GM19025 (cell line): ENCODE measurements at regions not wholly inside any gene's neighbourhood (a gene's known extent, or its start where the extent isn't known, plus 50 kb on each side); places are given as distances from the start of the nearest gene placed in this dataset.

ENCODE experiments used
- ATAC-seq: cut with Tn5 transposase; IDR thresholded peaks from one replicate; pipeline ENCODE4 v1.9.1; 2021; ENCODE audit warnings: mild to moderate bottlenecking, low read depth, moderate library complexity; ENCODE audit not compliant: unreplicated experiment

DNA sequence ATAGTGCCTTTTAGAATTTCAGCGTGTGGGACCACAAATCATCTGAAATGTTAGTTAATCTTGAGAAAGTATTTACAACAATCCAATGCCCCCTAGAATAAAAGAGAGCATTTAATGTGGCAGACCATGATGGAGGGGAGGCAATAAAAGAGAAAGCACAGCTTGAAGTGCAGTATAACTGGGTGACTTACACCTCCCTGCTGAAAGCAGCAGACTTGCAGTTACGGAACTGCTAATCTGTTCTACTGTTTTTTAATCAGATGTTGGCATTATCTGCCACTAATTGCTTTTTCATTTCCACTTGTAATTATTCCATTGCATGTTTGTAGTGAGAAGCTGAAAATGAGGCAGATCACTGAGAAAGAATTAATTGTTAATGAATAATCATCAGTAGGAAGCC lies 130.5 kb upstream of the ITGA4 start:
- no peak for ATAC-seq

DNA sequence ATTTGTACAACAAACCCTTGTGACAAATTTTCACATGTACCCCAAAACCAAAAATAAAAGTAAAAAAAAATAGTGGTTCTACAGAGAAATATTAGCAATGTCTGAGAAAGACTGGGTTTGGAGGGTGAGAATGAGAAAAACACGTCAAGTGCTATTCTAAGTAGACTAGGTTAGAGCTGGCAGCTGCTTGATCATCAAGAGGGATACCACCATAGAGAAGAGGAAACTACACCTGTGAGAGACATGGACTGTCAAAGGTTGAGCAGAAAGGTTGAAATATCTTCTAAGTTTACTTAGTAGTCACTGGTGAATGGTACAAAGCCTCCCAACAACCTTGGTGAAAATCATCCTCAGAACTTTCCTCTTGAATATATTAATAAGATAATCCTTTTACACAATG lies 126.9 kb upstream of the ITGA4 start:
- ATAC-seq, result no peak

DNA sequence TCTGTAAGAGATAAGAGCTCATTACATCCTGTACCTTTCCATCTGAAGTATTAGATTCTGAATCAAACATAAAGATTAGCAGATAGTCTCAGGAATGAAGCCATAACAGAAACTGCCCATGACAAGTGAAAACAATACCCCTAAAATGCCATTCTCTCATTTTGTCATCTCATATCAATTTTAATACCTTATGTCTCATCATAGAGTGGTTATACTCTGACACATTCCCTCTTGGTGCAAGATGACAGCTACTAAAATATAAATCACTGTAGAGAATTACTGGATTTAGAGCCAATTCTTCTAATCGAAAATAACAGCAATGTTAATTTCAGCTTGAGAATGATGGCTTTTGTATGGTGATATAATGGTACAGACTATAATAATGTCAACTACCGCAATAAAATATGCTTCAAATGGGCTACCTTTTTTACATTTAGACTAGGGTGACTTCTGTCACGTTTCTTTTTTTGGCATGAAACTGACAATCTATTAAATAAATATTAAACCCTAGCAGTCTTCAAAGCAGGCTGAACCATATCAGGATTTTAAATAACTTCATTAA lies 125.1 kb upstream of the ITGA4 start:
- ATAC-seq, result no peak

DNA sequence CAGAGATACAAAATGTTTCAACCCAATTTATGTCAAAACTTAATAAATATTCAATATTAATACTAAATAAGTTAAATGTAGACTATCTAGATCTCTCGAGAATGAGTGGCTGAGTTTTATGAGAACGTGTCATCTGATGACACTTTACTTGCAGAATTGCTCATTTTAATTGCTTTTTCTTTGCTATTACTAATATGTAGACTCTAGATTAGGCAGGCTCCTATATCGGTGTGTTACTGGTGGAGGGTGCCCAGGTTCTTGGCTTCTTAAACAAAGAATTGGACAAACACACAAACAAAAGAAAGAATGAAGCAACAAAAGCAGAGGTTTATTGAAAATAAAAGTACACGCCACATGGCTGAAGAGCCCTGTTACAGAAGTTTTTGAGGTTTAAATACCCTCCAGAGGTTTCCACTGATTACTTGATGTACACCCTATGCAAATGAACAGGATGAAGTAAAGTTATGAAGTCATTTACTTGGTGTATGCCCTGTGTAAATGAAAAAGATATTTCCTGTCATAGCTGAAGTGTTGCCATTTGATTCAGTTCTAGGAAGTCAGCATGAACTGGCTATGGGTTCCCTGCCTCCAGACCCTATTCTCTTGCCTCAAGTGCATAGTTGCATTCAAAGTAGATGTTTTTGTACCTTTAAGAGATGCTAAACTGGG lies 122.9 kb upstream of the ITGA4 start:
- ATAC-seq, result no peak

DNA sequence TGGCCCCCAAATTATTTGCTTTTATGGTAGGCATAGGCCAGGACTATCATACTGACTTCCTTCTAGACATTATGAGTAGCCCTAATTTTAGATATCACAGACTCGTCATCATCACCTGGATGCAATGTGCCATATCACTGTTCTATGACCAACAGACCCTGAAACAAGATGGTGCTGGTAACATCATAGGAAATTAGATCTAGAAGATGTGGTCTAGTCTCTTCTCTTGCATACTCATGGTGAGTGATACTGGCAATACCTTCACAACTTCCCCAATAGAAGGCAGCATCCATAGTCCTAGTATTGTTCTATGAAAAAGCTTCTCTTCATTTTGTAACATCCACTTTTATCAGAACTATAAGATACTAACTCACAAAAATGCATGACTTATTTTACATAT lies 116.3 kb upstream of the ITGA4 start:
- ATAC-seq, result no peak

DNA sequence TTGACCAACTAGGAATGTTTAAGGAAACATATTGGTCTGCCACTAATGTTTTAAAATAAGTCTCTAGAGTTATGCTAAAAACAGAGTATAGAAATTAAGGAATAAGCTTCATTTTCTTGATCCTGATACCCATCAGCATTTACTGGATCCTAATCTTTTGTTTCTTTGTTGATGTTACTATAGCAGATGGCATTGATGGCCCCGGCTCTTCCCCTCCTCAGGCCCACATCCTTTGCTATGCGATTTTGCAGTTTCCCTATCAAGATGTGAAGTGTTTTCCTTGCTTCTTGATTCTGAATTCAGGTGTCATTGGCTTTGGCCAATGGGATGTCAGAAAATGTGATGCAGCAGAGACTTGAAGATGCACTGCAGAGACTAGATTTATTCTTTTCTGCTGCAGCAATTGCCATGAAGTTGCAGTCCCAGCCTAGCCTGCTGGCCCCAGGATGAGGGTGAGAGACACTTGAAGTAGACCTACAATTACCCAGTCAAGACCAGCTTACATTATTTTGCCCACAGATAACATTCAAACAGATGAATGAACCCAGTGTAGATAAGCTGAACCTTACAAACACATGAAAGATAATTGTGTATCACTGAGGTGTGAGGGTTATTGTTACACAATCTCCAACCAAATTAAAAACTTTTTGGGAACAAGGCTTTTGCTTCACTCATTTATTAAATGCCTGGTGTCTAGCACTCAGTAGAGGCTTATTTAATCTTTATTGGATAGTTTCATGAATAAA lies 115.2 kb upstream of the ITGA4 start:
- no peak for ATAC-seq

DNA sequence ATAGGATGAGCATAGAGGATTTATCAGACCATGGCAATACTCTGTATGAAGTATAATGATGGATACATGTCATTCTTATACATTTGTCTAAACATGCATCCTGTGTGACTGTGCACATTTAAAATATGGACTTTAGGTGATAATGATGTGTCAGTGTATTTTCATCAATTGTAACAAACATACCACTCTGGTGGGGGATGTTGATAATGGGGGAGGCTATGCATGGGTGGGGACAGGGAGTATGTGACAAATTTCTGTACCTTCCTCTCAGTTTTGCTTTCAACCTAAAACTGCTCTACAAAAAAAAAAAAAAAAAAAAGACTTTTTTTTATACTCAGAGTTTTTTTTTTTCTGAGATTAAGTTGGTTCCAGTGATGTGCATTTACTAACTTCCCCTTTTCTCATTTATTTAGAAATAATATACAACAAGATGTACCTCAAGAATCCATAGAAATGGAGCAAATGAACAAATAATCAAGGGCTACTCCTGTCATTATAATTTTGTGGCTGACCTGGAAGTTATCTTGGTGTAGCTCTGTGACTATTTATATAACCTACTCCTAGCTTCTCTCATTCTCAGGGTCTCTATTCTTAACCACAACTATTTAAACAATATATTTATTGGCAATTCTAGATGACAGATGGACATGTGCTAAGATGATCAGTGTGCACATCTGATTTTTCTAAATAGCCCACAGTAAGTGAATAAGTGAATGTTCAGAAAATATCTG lies 108.9 kb upstream of the ITGA4 start:
- ATAC-seq, result no peak

DNA sequence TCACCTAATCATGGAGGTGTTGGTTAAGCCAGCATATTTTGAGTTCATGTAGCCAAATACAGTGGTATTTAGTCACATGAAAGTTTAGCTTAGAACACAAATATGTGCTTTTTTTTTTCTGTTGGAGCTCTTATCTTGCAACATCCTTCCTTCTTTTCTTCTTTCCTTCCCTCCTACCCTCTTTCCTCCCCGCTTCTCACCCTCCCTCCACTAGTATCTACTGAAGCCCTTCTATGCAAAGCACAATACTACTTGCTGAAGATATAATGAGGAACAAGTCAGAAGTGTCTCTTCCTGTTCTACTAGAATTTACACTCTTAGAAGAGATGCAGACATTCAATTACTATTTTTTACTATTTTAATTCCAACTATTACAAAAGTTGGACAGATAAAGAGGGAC lies 105.0 kb upstream of the ITGA4 start:
- no peak for ATAC-seq

DNA sequence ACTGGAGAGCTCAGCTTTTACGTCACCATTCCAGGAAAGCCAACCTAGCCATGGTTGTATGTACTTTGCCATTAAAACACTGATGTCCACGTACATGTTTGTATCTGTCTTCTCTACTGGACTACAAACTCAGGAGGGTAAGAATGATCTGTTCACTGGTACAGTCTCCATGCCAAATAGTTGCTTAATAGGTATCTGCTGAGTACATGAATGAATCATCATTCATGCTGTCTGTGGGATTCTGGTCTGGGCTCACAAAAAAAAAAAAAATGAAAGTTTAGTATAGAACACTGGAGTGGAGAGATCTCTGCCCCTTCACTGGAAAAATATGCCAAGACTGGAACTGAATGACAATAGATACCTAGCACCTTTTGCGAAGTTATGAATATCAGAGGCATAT lies 102.6 kb upstream of the ITGA4 start:
- no peak for ATAC-seq

DNA sequence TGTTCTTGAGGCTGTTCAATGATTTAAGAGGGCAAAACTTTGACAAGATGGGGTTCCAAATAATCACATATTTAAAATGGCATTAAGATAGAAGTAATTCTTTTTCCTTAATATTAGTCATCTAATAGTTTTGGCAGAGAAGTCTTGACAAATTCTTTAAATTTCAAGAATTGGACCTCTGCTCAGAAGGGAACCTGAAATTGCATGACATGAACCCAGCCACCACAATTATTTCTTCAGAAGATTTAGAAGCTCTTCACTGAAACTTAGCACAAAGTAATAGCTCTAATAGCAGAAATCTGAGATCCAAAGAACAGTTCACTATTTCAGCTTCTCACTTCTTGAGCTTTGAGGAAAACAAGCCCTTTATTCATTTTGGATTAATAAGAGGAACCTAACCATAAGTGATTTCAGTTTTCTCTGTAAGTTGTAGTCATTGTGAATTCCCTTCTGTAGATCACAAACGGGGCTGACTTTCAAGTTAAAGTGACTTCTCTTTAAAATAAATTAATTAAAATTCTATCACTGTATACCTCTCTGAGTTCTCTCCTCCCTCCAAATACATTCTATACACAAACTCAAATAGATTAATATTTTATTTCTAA lies 100.6 kb upstream of the ITGA4 start:
- ATAC-seq, result no peak

DNA sequence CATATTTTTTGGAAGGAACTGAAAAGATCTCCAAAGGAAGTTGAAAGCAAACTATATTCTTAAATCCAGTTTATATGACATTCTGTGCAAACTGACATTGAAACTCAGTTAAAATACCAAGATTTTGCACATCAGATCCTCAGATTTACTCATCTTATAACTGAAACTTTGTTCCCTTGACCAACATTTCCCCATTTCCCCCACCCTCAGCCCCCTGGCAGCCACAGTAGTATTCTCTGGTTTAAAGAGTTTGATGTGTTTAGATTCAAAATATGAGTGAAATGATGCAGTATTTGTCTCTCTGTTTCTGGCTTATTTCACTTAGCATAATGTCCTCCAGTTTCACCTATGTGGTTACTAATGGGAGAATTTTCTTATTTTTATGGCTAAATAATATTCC lies 99.2 kb upstream of the ITGA4 start:
- no peak for ATAC-seq

DNA sequence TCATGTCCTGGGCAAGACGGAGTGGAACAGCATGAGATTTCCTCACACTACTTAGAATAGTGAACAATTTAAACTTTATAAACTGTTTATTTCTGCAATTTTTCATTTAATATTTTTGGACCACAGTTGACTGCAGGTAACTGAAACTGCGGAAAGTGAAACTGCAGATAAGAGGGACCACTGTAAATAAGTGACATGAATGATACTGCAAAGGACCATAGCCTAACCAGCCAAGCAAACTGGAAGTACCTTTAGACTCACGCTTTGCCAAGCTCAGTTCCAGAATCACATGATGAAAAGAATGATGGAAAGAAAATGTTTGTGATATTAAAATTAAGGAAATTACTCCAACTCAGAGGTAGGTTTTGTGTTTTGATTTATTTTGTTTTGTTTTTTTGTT lies 94.6 kb upstream of the ITGA4 start:
- ATAC-seq, result no peak

DNA sequence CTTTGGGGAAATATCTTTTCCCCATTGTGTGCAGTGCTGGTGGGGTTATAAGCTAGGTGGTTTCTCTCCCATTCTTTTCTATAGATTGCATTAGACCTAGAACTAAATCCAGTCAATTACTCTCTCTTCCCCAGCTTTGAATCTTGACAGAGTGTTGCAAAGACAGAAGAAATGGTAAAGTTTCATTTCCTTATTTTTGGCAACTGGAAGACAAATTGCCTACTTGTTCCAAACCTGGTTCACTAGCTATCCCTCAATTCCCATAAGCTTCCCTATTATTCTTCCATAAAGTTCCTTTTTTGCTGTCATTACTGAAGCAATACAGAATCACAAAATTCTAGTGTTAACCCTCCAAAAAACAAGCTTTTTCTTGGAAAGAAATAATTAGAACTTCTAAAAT lies 94.0 kb upstream of the ITGA4 start:
- ATAC-seq, result no peak

DNA sequence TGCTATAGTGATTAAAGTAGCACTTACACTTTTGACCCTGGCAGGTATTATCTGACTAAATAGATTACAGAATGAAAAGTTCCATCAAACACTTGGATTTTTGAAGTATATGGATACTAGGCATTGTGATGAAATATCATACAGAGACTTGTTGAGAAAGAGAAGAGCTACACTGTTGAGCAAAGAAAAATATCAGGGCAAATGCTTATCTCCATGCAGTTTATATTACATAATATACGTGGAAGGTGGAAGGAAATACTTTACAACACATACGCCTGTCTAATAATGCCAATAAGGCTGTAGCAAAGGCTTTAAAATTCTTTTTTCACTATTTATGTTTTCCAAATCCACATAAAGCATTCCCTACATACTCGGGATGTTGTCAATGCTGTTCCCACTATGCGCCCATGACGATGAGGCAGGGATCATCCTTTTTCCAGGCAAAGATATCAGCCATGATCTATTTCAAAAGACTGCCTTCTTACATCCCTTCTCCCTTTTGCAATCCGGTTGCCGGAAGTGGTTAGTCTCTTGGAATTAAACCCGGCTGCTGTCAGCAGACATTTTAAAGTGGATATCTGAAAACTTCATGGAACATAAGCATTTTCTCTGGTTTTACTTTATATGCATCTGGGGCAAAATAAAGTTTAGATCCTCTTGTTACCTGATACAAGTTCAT lies 92.6 kb upstream of the ITGA4 start:
- ATAC-seq, result no peak

DNA sequence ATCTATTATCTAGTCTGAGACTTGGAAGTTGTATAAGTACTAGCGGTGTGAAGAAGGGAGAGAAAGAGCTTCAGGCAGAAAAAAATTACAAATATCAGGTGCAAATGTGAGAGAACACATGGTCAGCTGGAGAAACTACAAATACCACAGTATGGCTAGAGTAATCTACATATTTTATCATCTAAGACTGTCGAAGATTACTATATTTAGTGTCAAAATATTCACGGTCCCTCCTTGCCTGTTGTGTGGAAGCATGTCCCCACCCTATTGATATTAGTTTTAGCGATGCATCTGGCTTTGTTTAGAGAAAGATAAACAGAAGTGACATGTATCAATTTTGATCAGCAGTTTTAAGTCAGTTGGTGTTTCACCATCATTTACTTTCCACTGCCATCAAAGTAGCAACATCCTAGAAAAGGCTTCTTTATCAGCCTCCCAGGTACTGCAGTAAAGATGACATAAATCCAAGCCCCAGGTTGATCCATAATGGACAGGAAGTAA lies 90.5 kb upstream of the ITGA4 start:
- ATAC-seq, result no peak

DNA sequence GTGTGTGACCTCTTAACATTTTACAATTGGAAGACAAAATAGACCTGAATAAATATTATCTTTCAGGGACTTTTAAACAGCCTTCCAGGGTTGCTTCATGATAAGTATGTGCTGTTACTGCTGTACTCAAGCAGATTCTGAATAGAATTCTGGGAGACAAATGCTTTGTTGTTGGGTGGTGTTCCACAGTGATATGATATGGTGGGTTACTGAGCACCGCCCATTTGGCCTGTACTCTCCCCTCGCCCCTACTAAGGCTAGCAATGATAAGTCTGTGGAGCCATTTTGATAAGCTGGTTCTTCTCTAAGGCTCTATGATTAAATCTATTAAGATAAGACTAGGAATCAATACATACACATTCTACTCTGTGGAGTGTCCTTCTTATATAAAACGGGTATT lies 89.8 kb upstream of the ITGA4 start:
- ATAC-seq, result no peak

DNA sequence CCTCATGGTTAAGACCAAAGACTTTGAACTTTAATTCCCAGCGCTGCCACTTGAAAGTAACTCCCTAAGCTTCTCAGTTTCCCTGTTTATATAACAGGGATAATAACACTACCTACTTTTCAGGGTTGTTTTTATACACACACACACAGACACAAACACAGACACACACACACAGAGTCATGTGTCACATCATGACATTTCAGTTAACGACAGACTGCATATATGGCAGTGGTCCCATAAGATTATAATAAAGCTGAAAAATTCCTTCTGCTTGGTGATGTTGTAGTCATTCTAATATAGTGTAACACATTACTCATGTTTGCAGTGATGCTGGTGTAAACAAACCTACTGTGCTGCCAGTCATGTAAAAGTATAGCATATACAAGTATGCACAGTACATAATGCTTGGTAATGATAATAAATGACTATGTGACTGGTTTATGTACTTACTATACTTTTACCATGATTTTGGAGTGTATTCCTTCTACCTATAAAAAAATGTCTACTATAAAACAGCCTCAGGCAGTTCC lies 89.2 kb upstream of the ITGA4 start:
- ATAC-seq, result no peak

DNA sequence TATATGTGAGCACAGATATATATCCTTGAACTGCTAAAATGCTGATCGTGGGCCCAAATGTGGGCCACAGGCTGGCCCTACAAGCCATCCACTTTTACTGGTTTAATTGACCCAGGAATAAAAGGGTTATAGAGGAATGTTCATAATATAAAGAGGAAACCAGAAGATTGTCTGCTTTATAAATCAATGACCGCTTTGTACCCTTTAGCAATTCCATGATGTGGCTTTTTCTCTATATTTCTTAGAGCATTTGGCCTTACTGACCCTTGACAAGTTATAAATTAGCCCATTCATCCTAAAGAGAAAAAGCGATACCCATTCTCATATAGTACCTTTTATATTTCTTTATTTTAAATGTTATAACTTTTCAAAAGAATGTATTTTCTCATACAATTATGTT lies 87.1 kb upstream of the ITGA4 start:
- no peak for ATAC-seq

DNA sequence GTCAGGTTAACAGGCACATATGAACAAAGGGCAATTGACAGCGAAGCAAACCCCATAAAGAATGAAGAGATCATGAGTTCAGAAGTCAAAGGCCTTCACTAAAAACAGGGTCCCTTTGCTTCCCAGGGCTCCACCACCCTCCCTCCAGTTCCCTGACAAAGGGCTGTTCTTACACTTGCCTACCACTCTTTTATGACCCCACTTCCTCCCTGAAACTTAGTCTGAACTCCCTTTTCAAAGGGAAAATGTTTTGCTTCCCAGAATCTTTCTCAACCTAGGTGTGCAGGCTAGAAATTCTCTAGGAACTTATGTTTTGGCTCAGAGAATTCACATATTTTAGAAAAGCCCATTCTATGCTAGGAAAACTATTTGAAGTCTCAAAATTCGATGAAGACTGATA lies 86.0 kb upstream of the ITGA4 start:
- ATAC-seq, result no peak
